Panc1 (cell line): ENCODE measurements at regions not wholly inside any gene's neighbourhood (a gene's known extent, or its start where the extent isn't known, plus 50 kb on each side); places are given as distances from the start of the nearest gene placed in this dataset.

Experiments used
- ATAC-seq: fragments of 200-7000 bp; cut with Tn5 transposase; 2 replicates; pipeline ENCODE4 v1.9.1; 2020; ENCODE audit warnings: mild to moderate bottlenecking, moderate library complexity
- BruUV-seq: library from RNA; stranded (reverse); fragments of 400-500 nt; replicated peaks from 2 replicates; lab custom pipeline; 2021; lab: Mats Ljungman, UMichigan
- CTCF ChIA-PET: fragments of 300-600 bp; sonication (Branson Sonifier 250); formaldehyde crosslinking; loops from one replicate; lab custom pipeline; 2022; ENCODE audit warnings: antibody characterized with exemption; lab: Charles Lee
- POLR2A ChIA-PET: fragments of 300-600 bp; sonication (Branson Sonifier 250); formaldehyde crosslinking; loops from one replicate; lab custom pipeline; 2022; ENCODE audit warnings: antibody characterized with exemption; lab: Charles Lee
- DNase-seq: peaks from one replicate; pipeline ENCODE4 v3.0.0-alpha.2; 2010; ENCODE audit warnings: low read depth, low spot score
- H3K27ac ChIP-seq: 2 replicates; pipeline ENCODE4 v1.5.1; 2011; ENCODE audit warnings: mild to moderate bottlenecking, low read length, inconsistent platforms
- H3K27me3 ChIP-seq: fragments of 200-500 bp; sonication (Bioruptor generic); 2 replicates; pipeline ENCODE4 v1.6.0; 2014; ENCODE audit warnings: low read length, inconsistent platforms; ENCODE audit not compliant: control insufficient read depth, insufficient read depth
- H3K36me3 ChIP-seq: fragments of 200-500 bp; sonication (Bioruptor generic); 2 replicates; pipeline ENCODE4 v1.5.1; 2014; ENCODE audit warnings: inconsistent platforms, mild to moderate bottlenecking, low read length, moderate library complexity; ENCODE audit not compliant: control insufficient read depth, insufficient read depth
- H3K4me1 ChIP-seq: 2 replicates; pipeline ENCODE4 v1.5.1; 2011; ENCODE audit warnings: inconsistent platforms, mild to moderate bottlenecking, low read length, moderate library complexity; ENCODE audit not compliant: control insufficient read depth, insufficient read depth
- H3K4me3 ChIP-seq, 2 experiments: 2 replicates each; pipeline ENCODE4 v1.5.1; 2011 to 2012; ENCODE audit warnings: low read depth in 2 of 2, low read length in 2 of 2, mild to moderate bottlenecking in 2 of 2, inconsistent platforms in 1 of 2, moderate library complexity in 1 of 2
- H3K9me3 ChIP-seq: fragments of 200-500 bp; sonication (Bioruptor generic); 2 replicates; pipeline ENCODE4 v1.5.1; 2014; ENCODE audit warnings: low read depth, mild to moderate bottlenecking, inconsistent platforms, low read length, moderate library complexity; ENCODE audit not compliant: control insufficient read depth, insufficient read depth
- POLR2AphosphoS5 ChIP-seq: IDR thresholded peaks from 2 replicates; pipeline ENCODE4 v1.6.1; 2012; ENCODE audit warnings: mild to moderate bottlenecking, low read depth, low read length, moderate library complexity
- SIN3A ChIP-seq: IDR thresholded peaks from 2 replicates; pipeline ENCODE4 v1.6.1; 2012; ENCODE audit warnings: low read depth, mild to moderate bottlenecking, low read length, moderate library complexity, borderline replicate concordance; ENCODE audit not compliant: insufficient read depth
- TCF7L2 ChIP-seq: IDR thresholded peaks from 2 replicates; pipeline ENCODE4 v1.6.1; 2011; ENCODE audit warnings: mild to moderate bottlenecking, low read depth, low read length, inconsistent platforms
- in situ Hi-C: cut with HindIII; loops from 2 replicates; pipeline ENCODE4 v1.10.0; 2016; ENCODE audit warnings: low sequenced_read_pairs, low pct_unique_long_range_greater_than_20kb
- intact Hi-C: fragments of 100-400 bp; cut with micrococcal nuclease; formaldehyde crosslinking; loops from one replicate; pipeline ENCODE4 v1.10.0; 2022; ENCODE audit not compliant: unreplicated experiment
- TF ChIP-seq, protein P1 (sequence below): fragments of 450-650 bp; IDR thresholded peaks from 2 replicates; pipeline ENCODE4 v1.5.1; 2017; ENCODE audit warnings: mild to moderate bottlenecking
- TF ChIP-seq, protein P2 (sequence below), 2 experiments: IDR thresholded peaks; 2 replicates each; pipeline ENCODE4 v1.6.1; 2011 to 2012; ENCODE audit warnings: low read depth in 2 of 2, control low read depth in 1 of 2, low read length in 1 of 2, mild to moderate bottlenecking in 1 of 2, moderate library complexity in 1 of 2; ENCODE audit not compliant: insufficient read depth in 1 of 2

DNA sequence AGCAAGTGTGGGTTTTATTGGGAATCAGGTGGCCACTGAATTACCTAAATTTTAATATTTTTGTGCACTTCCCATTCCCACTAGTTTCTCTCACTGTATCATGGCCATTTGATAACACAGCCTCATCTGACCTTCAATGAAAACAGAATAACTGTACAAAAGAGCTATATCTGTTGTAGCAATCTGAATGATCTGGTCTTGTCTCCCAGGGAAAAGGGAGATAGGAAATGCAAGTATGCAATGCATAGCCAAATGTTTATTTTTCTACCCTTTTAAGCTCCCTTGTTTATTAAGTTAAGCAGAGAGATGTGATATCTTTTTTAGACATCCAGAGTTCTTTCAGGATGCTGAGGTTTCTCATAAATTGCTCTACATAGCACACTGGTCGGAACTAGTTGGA lies 288.3 kb upstream of the CLINT1 start:
- Histone ChIP-seq H3K4me3 (no peak overlapping the region), H3K36me3 (no peaks in the 10 kb centered on the region), H3K4me1 (no peaks in the 10 kb centered on the region), H3K27me3 (no peaks in the 10 kb centered on the region), H3K27ac (no peak overlapping the region), H3K9me3 (no peaks in the 10 kb centered on the region)
- intact Hi-C loops = no loop called here
- in situ Hi-C loops = no loop called here
- no TSS peak for BruUV-seq
- ATAC-seq = no peak
- POLR2A ChIA-PET = no interaction called here
- CTCF ChIA-PET = no interaction called here
- TF ChIP-seq TCF7L2 = no peak
- no peak for TF ChIP-seq POLR2AphosphoS5
- TF ChIP-seq, protein P1, sequence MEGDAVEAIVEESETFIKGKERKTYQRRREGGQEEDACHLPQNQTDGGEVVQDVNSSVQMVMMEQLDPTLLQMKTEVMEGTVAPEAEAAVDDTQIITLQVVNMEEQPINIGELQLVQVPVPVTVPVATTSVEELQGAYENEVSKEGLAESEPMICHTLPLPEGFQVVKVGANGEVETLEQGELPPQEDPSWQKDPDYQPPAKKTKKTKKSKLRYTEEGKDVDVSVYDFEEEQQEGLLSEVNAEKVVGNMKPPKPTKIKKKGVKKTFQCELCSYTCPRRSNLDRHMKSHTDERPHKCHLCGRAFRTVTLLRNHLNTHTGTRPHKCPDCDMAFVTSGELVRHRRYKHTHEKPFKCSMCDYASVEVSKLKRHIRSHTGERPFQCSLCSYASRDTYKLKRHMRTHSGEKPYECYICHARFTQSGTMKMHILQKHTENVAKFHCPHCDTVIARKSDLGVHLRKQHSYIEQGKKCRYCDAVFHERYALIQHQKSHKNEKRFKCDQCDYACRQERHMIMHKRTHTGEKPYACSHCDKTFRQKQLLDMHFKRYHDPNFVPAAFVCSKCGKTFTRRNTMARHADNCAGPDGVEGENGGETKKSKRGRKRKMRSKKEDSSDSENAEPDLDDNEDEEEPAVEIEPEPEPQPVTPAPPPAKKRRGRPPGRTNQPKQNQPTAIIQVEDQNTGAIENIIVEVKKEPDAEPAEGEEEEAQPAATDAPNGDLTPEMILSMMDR = no peak
- no peak for TF ChIP-seq SIN3A
- TF ChIP-seq, protein P2, sequence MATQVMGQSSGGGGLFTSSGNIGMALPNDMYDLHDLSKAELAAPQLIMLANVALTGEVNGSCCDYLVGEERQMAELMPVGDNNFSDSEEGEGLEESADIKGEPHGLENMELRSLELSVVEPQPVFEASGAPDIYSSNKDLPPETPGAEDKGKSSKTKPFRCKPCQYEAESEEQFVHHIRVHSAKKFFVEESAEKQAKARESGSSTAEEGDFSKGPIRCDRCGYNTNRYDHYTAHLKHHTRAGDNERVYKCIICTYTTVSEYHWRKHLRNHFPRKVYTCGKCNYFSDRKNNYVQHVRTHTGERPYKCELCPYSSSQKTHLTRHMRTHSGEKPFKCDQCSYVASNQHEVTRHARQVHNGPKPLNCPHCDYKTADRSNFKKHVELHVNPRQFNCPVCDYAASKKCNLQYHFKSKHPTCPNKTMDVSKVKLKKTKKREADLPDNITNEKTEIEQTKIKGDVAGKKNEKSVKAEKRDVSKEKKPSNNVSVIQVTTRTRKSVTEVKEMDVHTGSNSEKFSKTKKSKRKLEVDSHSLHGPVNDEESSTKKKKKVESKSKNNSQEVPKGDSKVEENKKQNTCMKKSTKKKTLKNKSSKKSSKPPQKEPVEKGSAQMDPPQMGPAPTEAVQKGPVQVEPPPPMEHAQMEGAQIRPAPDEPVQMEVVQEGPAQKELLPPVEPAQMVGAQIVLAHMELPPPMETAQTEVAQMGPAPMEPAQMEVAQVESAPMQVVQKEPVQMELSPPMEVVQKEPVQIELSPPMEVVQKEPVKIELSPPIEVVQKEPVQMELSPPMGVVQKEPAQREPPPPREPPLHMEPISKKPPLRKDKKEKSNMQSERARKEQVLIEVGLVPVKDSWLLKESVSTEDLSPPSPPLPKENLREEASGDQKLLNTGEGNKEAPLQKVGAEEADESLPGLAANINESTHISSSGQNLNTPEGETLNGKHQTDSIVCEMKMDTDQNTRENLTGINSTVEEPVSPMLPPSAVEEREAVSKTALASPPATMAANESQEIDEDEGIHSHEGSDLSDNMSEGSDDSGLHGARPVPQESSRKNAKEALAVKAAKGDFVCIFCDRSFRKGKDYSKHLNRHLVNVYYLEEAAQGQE (IDR thresholded peaks at IDR 0.05; ENCODE audit: insufficient read depth in 1 of 2, low read depth in 2 of 2, low read length in 1 of 2) = no peak
- DNase-seq = no peak

DNA sequence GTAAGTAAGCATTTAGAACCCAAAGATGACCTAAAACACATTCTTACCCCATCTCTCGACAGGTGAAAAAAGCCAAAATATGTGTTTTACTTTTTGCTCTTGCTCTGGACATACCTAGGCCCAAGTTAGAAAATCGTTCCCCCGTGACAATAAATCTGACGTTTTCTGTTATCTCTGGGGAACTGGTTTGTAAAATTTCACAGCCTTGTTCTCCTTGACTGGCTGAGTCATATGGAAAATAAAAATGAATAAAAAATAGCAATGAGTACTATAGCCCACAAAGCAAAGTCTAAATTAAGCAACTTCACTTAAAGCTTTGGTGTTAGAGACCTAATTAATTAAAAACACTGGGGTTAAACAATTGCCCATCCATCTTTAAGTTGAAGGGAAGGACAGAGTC lies 286.9 kb upstream of the CLINT1 start:
- DNase-seq (no peak), ATAC-seq (no peak)
- no peak for TF ChIP-seq TCF7L2
- TF ChIP-seq, protein P2 (IDR thresholded peaks at IDR 0.05; ENCODE audit: insufficient read depth in 1 of 2, low read depth in 2 of 2, low read length in 1 of 2) = no peak
- TF ChIP-seq, protein P1 = no peak
- Histone ChIP-seq H3K4me3 (no peak overlapping the region), H3K9me3 (no peaks in the 10 kb centered on the region), H3K36me3 (no peaks in the 10 kb centered on the region), H3K27me3 (no peaks in the 10 kb centered on the region), H3K27ac (no peak overlapping the region), H3K4me1 (no peaks in the 10 kb centered on the region)
- in situ Hi-C loops = no loop called here
- POLR2A ChIA-PET = no interaction called here
- CTCF ChIA-PET = no interaction called here
- no TSS peak for BruUV-seq
- intact Hi-C loops = no loop called here
